Vagina (tissue), 2 donors: ENCODE measurements at regions not wholly inside any gene's neighbourhood (a gene's known extent, or its start where the extent isn't known, plus 50 kb on each side); places are given as distances from the start of the nearest gene placed in this dataset.

Experiments
- DNase-seq, 2 donors: peaks; one replicate each; pipeline ENCODE4 v3.0.0-alpha.2; 2017; ENCODE audit errors: extremely low spot score in 2 of 2
- H3K27ac ChIP-seq: fragments of 200-600 bp; sonication (generic); one replicate; pipeline ENCODE4 v1.5.1; 2019
- H3K27me3 ChIP-seq: fragments of 200-600 bp; sonication (generic); one replicate; pipeline ENCODE4 v1.5.1; 2019
- H3K36me3 ChIP-seq, 2 donors: fragments of 200-600 bp; sonication (generic); one replicate each; pipeline ENCODE4 v1.5.1; 2017 to 2019
- H3K4me1 ChIP-seq: fragments of 200-600 bp; sonication (generic); one replicate; pipeline ENCODE4 v1.5.1; 2019
- H3K4me3 ChIP-seq, 2 donors: fragments of 200-600 bp; sonication (generic); 1 replicate in 1 of 2; 2 replicates in 1 of 2; pipeline ENCODE4 v1.5.1; 2016 to 2019
- H3K9me3 ChIP-seq: fragments of 200-600 bp; sonication (generic); one replicate; pipeline ENCODE4 v1.5.1; 2019
- POLR2A ChIP-seq, 2 donors: fragments of 450-650 bp; IDR thresholded peaks; one replicate each; pipeline ENCODE4 v1.6.1; 2017; ENCODE audit warnings: antibody characterized with exemption in 2 of 2, mild to moderate bottlenecking in 2 of 2, moderate library complexity in 2 of 2
- POLR2AphosphoS5 ChIP-seq, 2 donors: sonication (generic); formaldehyde crosslinking; IDR thresholded peaks; one replicate each; pipeline ENCODE4 v1.9.0; 2017; ENCODE audit warnings: antibody characterized with exemption in 2 of 2, mild to moderate bottlenecking in 2 of 2, low read depth in 1 of 2; ENCODE audit not compliant: insufficient read depth in 1 of 2
- intact Hi-C: fragments of 100-400 bp; cut with DNase I; formaldehyde crosslinking; loops from one replicate; pipeline ENCODE4 v1.15.1; 2023
- TF ChIP-seq, protein P1 (sequence below), 3 experiments: fragments of 450-650 bp in 2 of 3; fragments of 200-600 bp in 1 of 3; sonication (generic) in 1 of 3; IDR thresholded peaks; one replicate each; pipeline ENCODE4 v1.5.1; 2017 to 2019; ENCODE audit warnings: antibody characterized with exemption in 3 of 3, mild to moderate bottlenecking in 2 of 3, moderate library complexity in 2 of 3

- peaks cover 10% of the 10 kb centered on the region for H3K4me1 ChIP-seq
- intact Hi-C loops, result no loop called here
- TF ChIP-seq POLR2AphosphoS5 (IDR thresholded peaks at IDR 0.05; ENCODE audit: insufficient read depth in 1 of 2, low read depth in 1 of 2) (no peak), POLR2A (IDR thresholded peaks at IDR 0.05) (no peak)
- no peaks in the 10 kb centered on the region for H3K36me3 ChIP-seq
- H3K27ac ChIP-seq, result no peak overlapping the region
- no peaks in the 10 kb centered on the region for H3K27me3 ChIP-seq
- no peak for DNase-seq
- H3K9me3 ChIP-seq, result no peaks in the 10 kb centered on the region
- H3K4me3 ChIP-seq, result no peak overlapping the region
These were observed 242.9 kb upstream of the ZNF462 start for GRCh38 chr9:106620081-106620480.

GRCh38 chr9:106620866-106621265, 242.1 kb upstream of the ZNF462 start:
- Histone ChIP-seq H3K36me3 (no peaks in the 10 kb centered on the region), H3K27ac (no peak overlapping the region), H3K9me3 (no peaks in the 10 kb centered on the region), H3K4me1 (peaks cover 4% of the 10 kb centered on the region), H3K27me3 (no peaks in the 10 kb centered on the region), H3K4me3 (no peak overlapping the region)
- TF ChIP-seq POLR2AphosphoS5 (IDR thresholded peaks at IDR 0.05; ENCODE audit: insufficient read depth in 1 of 2, low read depth in 1 of 2), result no peak
- TF ChIP-seq, protein P1, sequence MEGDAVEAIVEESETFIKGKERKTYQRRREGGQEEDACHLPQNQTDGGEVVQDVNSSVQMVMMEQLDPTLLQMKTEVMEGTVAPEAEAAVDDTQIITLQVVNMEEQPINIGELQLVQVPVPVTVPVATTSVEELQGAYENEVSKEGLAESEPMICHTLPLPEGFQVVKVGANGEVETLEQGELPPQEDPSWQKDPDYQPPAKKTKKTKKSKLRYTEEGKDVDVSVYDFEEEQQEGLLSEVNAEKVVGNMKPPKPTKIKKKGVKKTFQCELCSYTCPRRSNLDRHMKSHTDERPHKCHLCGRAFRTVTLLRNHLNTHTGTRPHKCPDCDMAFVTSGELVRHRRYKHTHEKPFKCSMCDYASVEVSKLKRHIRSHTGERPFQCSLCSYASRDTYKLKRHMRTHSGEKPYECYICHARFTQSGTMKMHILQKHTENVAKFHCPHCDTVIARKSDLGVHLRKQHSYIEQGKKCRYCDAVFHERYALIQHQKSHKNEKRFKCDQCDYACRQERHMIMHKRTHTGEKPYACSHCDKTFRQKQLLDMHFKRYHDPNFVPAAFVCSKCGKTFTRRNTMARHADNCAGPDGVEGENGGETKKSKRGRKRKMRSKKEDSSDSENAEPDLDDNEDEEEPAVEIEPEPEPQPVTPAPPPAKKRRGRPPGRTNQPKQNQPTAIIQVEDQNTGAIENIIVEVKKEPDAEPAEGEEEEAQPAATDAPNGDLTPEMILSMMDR (IDR thresholded peaks at IDR 0.05), result no peak
- TF ChIP-seq POLR2A (IDR thresholded peaks at IDR 0.05), result no peak
- DNase-seq, result no peak
- intact Hi-C loops, result no loop called here

- DNase-seq, result no peak
- H3K36me3 ChIP-seq, result no peaks in the 10 kb centered on the region
- no peak overlapping the region for H3K4me3 ChIP-seq
- H3K9me3 ChIP-seq, result no peaks in the 10 kb centered on the region
- H3K27me3 ChIP-seq, result no peaks in the 10 kb centered on the region
- TF ChIP-seq POLR2AphosphoS5 (IDR thresholded peaks at IDR 0.05; ENCODE audit: insufficient read depth in 1 of 2, low read depth in 1 of 2), result no peak
- TF ChIP-seq POLR2A (IDR thresholded peaks at IDR 0.05), result no peak
- TF ChIP-seq, protein P1 (IDR thresholded peaks at IDR 0.05), result no peak
- intact Hi-C loops, result no loop called here
- no peaks in the 10 kb centered on the region for H3K4me1 ChIP-seq
- peak overlapping the region; percentile 52 for H3K27ac ChIP-seq
These were observed 241.4 kb upstream of the ZNF462 start for GRCh38 chr9:106621313-106622163.

DNA sequence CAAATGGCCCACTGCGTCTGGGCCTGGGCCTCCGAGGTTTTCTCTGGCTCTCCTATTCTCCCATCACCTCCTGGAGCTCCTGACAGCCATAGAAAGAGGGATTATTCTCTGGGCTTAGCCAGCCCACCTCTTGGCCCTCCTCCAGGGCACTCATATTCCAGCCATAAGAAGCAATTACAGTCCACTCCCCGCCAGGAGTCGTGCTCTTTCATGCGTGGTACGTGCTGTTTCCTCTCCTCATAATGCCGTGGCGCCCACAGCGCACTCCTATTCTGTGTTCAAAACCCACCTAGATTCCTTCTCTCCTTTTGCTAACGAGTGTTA, 240.8 kb upstream of the ZNF462 start:
- Histone ChIP-seq H3K36me3 (no peaks in the 10 kb centered on the region), H3K4me3 (no peak overlapping the region), H3K27ac (peak overlapping the region; percentile 52), H3K27me3 (no peaks in the 10 kb centered on the region), H3K4me1 (no peaks in the 10 kb centered on the region), H3K9me3 (no peaks in the 10 kb centered on the region)
- TF ChIP-seq POLR2AphosphoS5 (IDR thresholded peaks at IDR 0.05; ENCODE audit: insufficient read depth in 1 of 2, low read depth in 1 of 2), result no peak
- no peak for TF ChIP-seq POLR2A (IDR thresholded peaks at IDR 0.05)
- TF ChIP-seq, protein P1 (IDR thresholded peaks at IDR 0.05), result no peak
- intact Hi-C loops, result no loop called here
- no peak for DNase-seq

DNA sequence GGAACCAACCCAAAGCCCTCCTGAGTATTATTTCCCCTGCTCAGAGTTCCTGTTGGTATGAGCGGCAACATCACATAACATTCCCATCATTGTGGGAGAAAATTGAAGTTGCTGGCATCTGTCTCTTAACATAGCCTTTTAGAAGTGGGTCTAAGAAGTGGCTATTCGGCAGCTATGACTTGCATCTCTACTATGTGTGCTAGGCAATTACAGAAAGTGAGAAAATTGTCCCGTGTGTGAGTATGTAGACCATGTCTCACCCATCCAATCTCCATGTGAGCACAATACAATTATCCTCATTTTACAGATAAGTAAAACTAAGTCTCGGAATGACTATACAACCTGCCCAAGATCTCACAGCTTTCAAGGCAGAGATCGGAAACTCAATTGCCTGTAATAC, 239.4 kb upstream of the ZNF462 start:
- no peaks in the 10 kb centered on the region for H3K9me3 ChIP-seq
- intact Hi-C loops, result no loop called here
- TF ChIP-seq POLR2AphosphoS5 (IDR thresholded peaks at IDR 0.05; ENCODE audit: insufficient read depth in 1 of 2, low read depth in 1 of 2) (no peak), POLR2A (IDR thresholded peaks at IDR 0.05) (no peak)
- TF ChIP-seq, protein P1 (IDR thresholded peaks at IDR 0.05), result no peak
- H3K27ac ChIP-seq, result no peak overlapping the region
- H3K36me3 ChIP-seq, result no peaks in the 10 kb centered on the region
- no peak overlapping the region for H3K4me3 ChIP-seq
- no peaks in the 10 kb centered on the region for H3K4me1 ChIP-seq
- H3K27me3 ChIP-seq, result no peaks in the 10 kb centered on the region
- DNase-seq, result no peak
